Activated T-cell treated with anti-CD3 and anti-CD28 coated beads, Interleukin-2, amount 50 U/mL, for 72 hours (primary cell): ENCODE measurements at regions not wholly inside any gene's neighbourhood (a gene's known extent, or its start where the extent isn't known, plus 50 kb on each side); places are given as distances from the start of the nearest gene placed in this dataset.

Experiments
- ATAC-seq, 2 donors: fragments of 150-1000 bp; cut with Tn5 transposase; replicated peaks in 1 of 2; 2 replicates each; pipeline ENCODE4 v1.10.0; 2021; ENCODE audit warnings: moderate library complexity in 2 of 2, mild to moderate bottlenecking in 1 of 2
- DNase-seq, 2 donors: peaks; one replicate each; pipeline ENCODE4 v3.0.0; 2021 to 2022; ENCODE audit warnings: mixed read lengths in 1 of 2
- H3K27ac Mint-ChIP-seq: one replicate; pipeline ENCODE4 v1.8.0; 2022; ENCODE audit warnings: mild to moderate bottlenecking, moderate library complexity, mixed read lengths
- H3K27me3 Mint-ChIP-seq: one replicate; pipeline ENCODE4 v1.8.0; 2022; ENCODE audit warnings: low read depth, mixed read lengths
- H3K36me3 Mint-ChIP-seq, 2 donors: one replicate each; pipeline ENCODE4 v1.8.0; 2022; ENCODE audit warnings: mixed read lengths in 2 of 2, mild to moderate bottlenecking in 1 of 2; ENCODE audit not compliant: insufficient read depth in 2 of 2
- H3K4me1 Mint-ChIP-seq: one replicate; pipeline ENCODE4 v1.8.0; 2022; ENCODE audit warnings: low read depth, mixed read lengths
- H3K4me3 Mint-ChIP-seq, 2 donors: one replicate each; pipeline ENCODE4 v1.8.0; 2022; ENCODE audit warnings: mild to moderate bottlenecking in 2 of 2, mixed read lengths in 2 of 2, moderate library complexity in 2 of 2
- H3K9me3 Mint-ChIP-seq, 2 donors: one replicate each; pipeline ENCODE4 v1.8.0; 2022; ENCODE audit warnings: mixed read lengths in 2 of 2

DNA sequence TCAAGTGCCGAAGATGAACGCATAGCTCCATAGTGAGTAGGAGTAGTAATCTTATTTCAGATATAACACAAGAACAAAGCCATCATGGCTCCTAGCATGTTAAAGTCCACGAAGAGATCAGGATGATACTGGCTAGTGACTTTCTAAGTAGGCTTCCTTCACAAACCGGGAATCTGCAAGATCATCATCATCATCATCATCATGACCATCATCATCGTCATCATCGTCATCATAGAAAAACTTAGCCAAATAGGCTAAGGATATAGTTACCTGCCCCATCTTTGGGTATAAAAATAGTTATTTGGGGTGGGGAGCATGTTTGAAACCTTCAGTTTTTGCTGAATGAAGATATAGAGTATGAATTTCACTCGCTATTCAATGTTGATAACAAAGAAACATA is 57.9 kb downstream of the PYDC2 start:
- DNase-seq (no peak), ATAC-seq (no peak)
- peaks cover 0 to 2% of the 10 kb centered on the region in 2 donors for H3K9me3 Mint-ChIP-seq
- no peak overlapping the region for H3K27ac Mint-ChIP-seq
- H3K36me3 Mint-ChIP-seq, result no peaks in the 10 kb centered on the region
- no peaks in the 10 kb centered on the region for H3K4me1 Mint-ChIP-seq
- H3K27me3 Mint-ChIP-seq, result no peaks in the 10 kb centered on the region
- no peak overlapping the region for H3K4me3 Mint-ChIP-seq

DNA sequence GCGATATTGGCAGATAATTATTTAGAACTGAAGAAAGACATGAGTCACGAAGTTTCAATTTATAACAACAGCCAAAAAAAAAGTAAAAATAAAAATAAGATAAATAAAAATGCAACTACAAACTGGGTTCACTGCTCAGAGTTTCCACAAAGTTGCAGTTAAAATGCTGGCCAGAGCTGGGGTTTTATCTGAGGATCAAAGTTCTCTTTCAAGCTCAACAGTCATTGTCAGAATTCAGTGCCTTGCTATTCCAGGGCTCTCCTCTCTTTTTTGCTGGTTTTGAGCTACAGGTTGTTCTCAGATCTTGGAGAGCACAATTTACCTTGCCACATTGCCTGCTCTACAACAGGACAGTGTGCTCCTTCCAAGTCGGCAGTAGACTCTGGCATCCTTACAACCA is 60.1 kb downstream of the PYDC2 start:
- Mint-ChIP-seq H3K27me3 (no peaks in the 10 kb centered on the region), H3K36me3 (no peaks in the 10 kb centered on the region), H3K4me3 (no peak overlapping the region), H3K4me1 (no peaks in the 10 kb centered on the region), H3K27ac (no peak overlapping the region), H3K9me3 (peaks cover 0 to 2% of the 10 kb centered on the region in 2 donors)
- DNase-seq, result no peak
- no peak for ATAC-seq

DNA sequence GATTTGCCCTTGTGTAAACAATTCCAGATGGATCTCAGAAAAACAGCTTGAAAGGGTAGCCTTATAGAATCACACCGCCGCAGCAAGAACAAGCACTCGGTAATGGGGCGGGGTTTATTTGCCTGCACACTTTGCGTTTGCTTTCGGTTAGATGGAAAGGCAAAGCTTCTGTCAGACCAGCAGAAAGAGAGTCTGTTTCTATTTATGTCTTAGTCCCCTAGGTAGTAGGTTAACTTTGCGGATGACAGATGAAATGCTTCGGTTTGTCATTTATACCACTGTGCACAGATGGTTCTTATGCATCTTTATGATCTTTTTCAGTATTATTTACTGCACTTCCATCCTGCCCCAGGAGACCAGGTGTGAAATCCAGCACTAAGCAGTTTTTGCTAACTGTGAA is 62.2 kb downstream of the PYDC2 start:
- no peak for DNase-seq
- H3K27ac Mint-ChIP-seq, result no peak overlapping the region
- H3K27me3 Mint-ChIP-seq, result no peaks in the 10 kb centered on the region
- peaks cover 0 to 2% of the 10 kb centered on the region in 2 donors for H3K9me3 Mint-ChIP-seq
- no peak for ATAC-seq
- H3K4me1 Mint-ChIP-seq, result no peaks in the 10 kb centered on the region
- H3K36me3 Mint-ChIP-seq, result no peaks in the 10 kb centered on the region
- no peak overlapping the region for H3K4me3 Mint-ChIP-seq

DNA sequence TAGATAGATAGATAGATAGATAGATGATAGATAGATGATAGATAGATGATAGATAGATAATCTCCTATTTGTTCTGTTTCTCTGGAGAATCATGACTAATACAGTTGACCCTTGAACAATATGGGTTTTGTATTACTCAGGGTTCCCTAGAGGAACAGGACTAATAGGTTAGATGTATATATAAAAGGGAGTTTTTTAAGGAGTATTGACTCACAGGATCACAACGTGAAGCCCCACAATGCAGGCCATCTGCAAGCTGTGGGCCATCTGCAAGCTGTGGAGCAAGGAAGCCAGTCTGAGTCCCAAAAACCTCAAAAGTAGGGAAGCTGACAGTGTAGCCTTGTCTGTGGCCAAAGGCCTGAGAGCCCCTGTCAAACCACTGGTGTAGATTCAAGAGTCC is 67.6 kb downstream of the PYDC2 start:
- Mint-ChIP-seq H3K9me3 (no peaks in the 10 kb centered on the region), H3K4me3 (no peak overlapping the region), H3K27me3 (no peaks in the 10 kb centered on the region), H3K36me3 (no peaks in the 10 kb centered on the region), H3K27ac (no peak overlapping the region), H3K4me1 (no peaks in the 10 kb centered on the region)
- DNase-seq, result no peak
- ATAC-seq, result no peak

DNA sequence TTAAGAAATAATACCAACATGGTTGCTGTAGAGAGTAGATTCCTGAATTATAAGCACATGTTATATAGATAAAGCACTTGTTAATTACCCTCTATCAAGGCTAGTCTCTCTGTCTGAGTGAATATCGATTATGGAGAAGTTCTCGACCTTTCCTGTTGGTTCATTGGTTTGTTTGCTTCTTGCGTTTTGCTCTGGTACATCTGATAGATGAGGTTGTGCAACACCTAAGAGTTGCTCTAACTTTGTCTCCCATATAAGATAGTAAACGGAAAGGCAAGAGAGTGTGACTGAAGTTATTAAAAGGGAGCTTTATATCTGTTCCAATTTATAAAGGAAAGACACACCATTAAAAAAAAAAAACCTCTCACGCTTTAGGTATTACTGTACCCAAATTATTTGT is 69.0 kb downstream of the PYDC2 start:
- Mint-ChIP-seq H3K9me3 (no peaks in the 10 kb centered on the region), H3K27ac (no peak overlapping the region), H3K27me3 (no peaks in the 10 kb centered on the region), H3K36me3 (no peaks in the 10 kb centered on the region), H3K4me3 (no peak overlapping the region), H3K4me1 (no peaks in the 10 kb centered on the region)
- no peak for DNase-seq
- ATAC-seq, result no peak

DNA sequence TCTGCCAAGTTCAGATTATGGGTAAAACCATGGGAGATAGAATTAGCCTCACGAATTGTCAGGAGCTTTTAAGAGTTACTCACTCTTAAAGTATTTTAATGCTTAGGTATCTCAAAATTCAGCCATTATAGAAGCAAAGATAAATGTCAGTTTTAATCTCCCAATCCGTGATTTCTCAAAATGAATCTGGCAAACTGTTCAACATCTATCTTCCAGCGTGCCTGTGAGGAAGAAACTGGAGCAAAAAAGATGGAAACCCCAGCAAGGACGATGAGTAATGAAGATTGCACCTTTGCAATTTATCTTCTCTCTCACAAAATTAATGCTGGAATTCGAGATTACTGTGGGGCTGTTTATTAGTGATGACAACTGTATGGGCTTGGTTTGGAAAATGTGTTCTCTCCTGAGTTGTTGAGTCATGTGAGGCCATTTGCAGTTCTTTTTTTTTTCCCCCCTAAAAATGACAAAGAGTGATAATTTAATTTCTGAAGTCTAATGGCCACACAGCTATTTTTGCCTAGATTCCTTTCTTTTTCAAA is 70.5 kb downstream of the PYDC2 start:
- H3K4me3 Mint-ChIP-seq, result no peak overlapping the region
- no peaks in the 10 kb centered on the region for H3K27me3 Mint-ChIP-seq
- no peak for DNase-seq
- no peak overlapping the region for H3K27ac Mint-ChIP-seq
- H3K4me1 Mint-ChIP-seq, result no peaks in the 10 kb centered on the region
- H3K36me3 Mint-ChIP-seq, result no peaks in the 10 kb centered on the region
- no peak for ATAC-seq
- peaks cover 1% of the 10 kb centered on the region in 2 donors for H3K9me3 Mint-ChIP-seq

DNA sequence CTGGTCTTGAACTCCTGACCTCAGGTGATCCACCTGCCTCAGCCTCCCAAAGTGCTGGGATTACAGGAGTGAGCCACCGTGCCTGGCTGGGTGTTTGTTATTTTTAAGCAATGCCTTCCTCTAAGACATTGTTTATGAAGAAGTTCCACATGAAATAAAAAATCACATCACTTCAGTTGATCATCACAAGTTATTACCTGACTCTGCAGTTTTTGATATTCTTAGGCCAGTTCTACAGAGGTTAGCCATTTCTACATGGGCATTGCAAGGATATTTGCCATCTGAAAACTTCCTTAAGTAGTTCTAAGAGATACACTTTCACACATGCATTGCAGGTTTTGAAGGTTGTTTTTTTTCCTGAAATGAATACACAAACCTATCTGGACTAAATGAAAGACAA is 82.1 kb downstream of the PYDC2 start:
- DNase-seq (no peak), ATAC-seq (no peak)
- Mint-ChIP-seq H3K4me1 (no peaks in the 10 kb centered on the region), H3K4me3 (no peak overlapping the region), H3K36me3 (no peaks in the 10 kb centered on the region), H3K9me3 (peaks cover 3 to 4% of the 10 kb centered on the region in 2 donors), H3K27ac (no peak overlapping the region), H3K27me3 (no peaks in the 10 kb centered on the region)

DNA sequence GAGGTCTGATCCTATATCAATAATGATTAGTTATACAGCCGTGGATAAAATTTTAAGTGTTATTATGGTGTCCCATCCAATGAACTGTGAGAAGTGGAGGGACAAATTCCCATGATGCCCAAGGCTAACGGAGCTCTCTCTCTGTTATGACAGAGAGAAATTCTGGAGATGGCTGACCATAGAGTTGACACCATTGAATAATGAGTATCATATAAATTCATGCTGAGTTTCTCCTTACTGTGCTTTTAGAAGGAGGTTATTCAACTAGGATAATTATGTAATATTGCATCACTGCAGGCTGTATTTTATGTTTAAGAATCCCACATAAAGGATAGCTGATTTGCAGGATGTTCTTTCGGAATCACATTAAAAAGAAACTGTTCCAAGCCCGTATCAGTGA is 82.9 kb downstream of the PYDC2 start:
- H3K4me1 Mint-ChIP-seq, result no peaks in the 10 kb centered on the region
- H3K27ac Mint-ChIP-seq, result no peak overlapping the region
- no peak for DNase-seq
- no peaks in the 10 kb centered on the region for H3K27me3 Mint-ChIP-seq
- H3K4me3 Mint-ChIP-seq, result no peak overlapping the region
- peaks cover 3 to 4% of the 10 kb centered on the region in 2 donors for H3K9me3 Mint-ChIP-seq
- ATAC-seq, result no peak
- no peaks in the 10 kb centered on the region for H3K36me3 Mint-ChIP-seq

DNA sequence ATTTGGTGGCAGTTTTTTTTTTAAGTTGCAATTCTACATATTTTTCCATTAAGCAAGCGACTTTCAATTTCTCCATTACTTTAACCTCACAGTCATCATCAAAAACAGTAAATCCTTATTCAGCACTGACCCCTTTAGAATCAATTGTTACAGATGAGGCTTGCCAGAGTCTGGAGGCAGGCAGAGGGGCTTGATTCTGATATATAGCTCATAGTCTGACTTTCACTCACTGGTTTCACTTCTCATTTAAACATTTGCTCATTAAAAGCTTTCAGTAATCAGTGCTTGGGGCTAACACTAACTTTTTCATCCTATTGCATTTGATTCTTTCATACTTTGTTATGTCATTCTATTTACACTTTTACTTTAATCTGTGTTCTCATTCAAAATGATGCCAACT is 88.4 kb downstream of the PYDC2 start:
- no peaks in the 10 kb centered on the region for H3K4me1 Mint-ChIP-seq
- peaks cover 2 to 7% of the 10 kb centered on the region in 2 donors for H3K9me3 Mint-ChIP-seq
- ATAC-seq (no peak), DNase-seq (no peak)
- H3K27me3 Mint-ChIP-seq, result no peaks in the 10 kb centered on the region
- no peak overlapping the region for H3K27ac Mint-ChIP-seq
- H3K4me3 Mint-ChIP-seq, result no peak overlapping the region
- no peaks in the 10 kb centered on the region for H3K36me3 Mint-ChIP-seq

DNA sequence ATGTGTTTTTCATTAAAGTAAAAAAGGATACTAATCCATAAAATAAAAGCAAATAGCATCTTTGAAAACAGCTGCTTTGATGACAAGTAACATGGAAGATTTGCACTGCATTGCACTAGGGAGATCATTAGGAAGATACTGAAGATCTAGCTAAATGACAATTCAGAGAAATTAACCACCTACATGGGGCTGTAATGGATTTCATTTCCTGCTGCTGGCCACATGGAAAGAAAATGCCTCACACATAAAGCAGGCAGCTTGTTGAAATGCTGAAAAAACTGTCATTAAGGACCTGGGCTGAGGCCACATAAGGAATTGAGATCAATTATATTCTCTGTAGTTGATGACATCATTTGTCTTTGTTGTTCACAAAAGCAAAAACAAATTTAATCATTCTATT is 94.1 kb downstream of the PYDC2 start:
- no peaks in the 10 kb centered on the region for H3K27me3 Mint-ChIP-seq
- H3K9me3 Mint-ChIP-seq, result peaks cover 0 to 3% of the 10 kb centered on the region in 2 donors
- no peaks in the 10 kb centered on the region for H3K4me1 Mint-ChIP-seq
- ATAC-seq, result no peak
- DNase-seq, result no peak
- H3K36me3 Mint-ChIP-seq, result no peaks in the 10 kb centered on the region
- no peak overlapping the region for H3K4me3 Mint-ChIP-seq
- H3K27ac Mint-ChIP-seq, result no peak overlapping the region

DNA sequence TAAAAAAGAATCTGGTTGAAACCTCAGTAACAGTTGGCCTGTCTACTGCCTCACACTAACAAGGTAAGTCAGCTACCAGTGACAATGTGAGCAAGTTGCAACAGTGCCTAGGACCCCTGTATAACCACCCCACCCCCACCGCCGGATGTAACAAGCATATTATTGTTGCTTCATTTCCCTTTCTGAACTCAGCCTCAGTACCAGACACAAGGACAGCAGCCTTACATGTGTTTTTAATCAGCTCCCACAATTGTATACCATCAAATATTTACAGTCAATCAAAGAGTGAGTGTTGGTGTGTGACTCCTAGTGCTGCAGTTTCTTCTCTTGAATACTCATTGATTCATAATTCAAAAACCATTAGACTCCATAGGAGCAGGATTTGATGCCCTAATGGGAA is 96.4 kb downstream of the PYDC2 start:
- Mint-ChIP-seq H3K27ac (no peak overlapping the region), H3K4me1 (no peaks in the 10 kb centered on the region), H3K9me3 (peaks cover 0 to 5% of the 10 kb centered on the region in 2 donors), H3K27me3 (no peaks in the 10 kb centered on the region), H3K4me3 (no peak overlapping the region), H3K36me3 (no peaks in the 10 kb centered on the region)
- ATAC-seq (no peak), DNase-seq (no peak)

DNA sequence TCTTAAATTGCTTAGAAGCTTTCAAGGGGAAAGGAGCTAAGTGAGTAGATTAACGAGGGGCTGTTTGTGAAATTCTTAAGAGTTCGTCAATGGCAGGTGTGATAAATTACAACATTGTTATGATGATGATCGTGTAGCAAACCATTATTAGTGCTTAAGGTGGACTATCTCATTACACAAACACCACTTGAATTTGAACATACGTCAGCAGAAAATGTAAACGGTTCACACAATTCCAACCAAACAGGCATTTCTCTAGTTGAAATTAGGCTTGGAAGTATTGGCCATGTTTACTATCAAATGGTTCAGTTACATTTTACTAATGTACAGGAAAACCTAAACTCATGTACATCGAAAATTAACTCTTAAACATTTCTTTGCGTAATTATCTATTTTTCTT is 102.8 kb downstream of the PYDC2 start:
- Mint-ChIP-seq H3K4me3 (no peak overlapping the region), H3K4me1 (no peaks in the 10 kb centered on the region), H3K36me3 (no peaks in the 10 kb centered on the region), H3K27ac (no peak overlapping the region), H3K27me3 (no peaks in the 10 kb centered on the region), H3K9me3 (peaks cover 5% of the 10 kb centered on the region in 2 donors)
- ATAC-seq, result no peak
- no peak for DNase-seq

DNA sequence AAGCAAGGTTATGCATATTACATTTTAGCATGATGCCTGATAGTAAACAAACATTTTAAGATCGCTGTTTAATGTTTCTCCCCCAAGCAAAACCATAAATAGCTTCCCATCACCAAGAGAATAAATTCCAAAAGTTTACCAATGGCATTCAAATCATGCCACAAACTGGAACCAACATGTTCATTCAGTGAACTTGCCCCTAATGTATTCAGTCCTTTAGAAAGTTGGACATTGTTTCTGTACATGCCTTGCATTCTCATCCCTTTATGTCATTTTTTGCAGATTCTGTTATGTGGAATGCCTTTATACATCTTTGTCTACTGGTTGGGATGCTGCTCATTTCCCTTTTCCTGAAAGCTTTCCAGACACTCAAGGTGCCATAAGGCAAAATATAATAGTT is 105.5 kb downstream of the PYDC2 start:
- ATAC-seq, result no peak
- no peak for DNase-seq
- no peaks in the 10 kb centered on the region for H3K27me3 Mint-ChIP-seq
- H3K36me3 Mint-ChIP-seq, result no peaks in the 10 kb centered on the region
- no peaks in the 10 kb centered on the region for H3K4me1 Mint-ChIP-seq
- H3K9me3 Mint-ChIP-seq, result peaks cover 5 to 8% of the 10 kb centered on the region in 2 donors
- H3K27ac Mint-ChIP-seq, result no peak overlapping the region
- no peak overlapping the region for H3K4me3 Mint-ChIP-seq

DNA sequence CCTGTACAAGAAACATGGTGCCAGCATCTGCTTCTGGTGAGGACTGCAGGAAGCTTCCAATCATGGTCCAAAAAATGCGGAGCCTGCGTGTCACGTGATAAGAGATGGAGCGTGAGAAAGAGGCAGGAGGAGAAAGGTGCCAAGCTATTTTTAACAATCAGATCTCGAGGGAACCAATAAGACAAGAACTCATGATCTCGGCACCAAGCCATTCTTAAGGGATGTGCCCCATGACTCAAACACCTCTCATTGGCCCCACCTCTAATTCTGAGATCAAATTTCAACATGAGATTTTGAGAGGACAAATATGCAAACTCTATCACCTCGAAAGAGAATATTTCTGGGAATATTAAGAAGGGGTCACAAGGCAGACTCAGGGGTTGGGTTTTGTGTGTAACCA is 107.2 kb downstream of the PYDC2 start:
- no peak for DNase-seq
- ATAC-seq, result no peak
- H3K27me3 Mint-ChIP-seq, result no peaks in the 10 kb centered on the region
- no peaks in the 10 kb centered on the region for H3K36me3 Mint-ChIP-seq
- H3K4me1 Mint-ChIP-seq, result no peaks in the 10 kb centered on the region
- no peak overlapping the region for H3K4me3 Mint-ChIP-seq
- H3K9me3 Mint-ChIP-seq, result peaks cover 6 to 8% of the 10 kb centered on the region in 2 donors
- H3K27ac Mint-ChIP-seq, result no peak overlapping the region
